Suppressor macrophage (primary cell): ENCODE measurements at regions not wholly inside any gene's neighbourhood (a gene's known extent, or its start where the extent isn't known, plus 50 kb on each side); places are given as distances from the start of the nearest gene placed in this dataset.
"Not testable (repeated sequence)": the region's sequence is repeated elsewhere in the genome, so short reads cannot be mapped to it uniquely, and the experiment has no call there.

Experiments used
- DNase-seq, 4 experiments: peaks; one replicate each; pipeline ENCODE4 v3.0.0-alpha.2; 2020 to 2022

- no peak for DNase-seq
Observed at GRCh38 chr2:11996618-11997017, 250.2 kb downstream of the LPIN1 start.

GRCh38 chr2:11997142-11997541 is 250.7 kb downstream of the LPIN1 start:
- no peak for DNase-seq

GRCh38 chr2:11998218-11998617 is 251.8 kb downstream of the LPIN1 start:
- DNase-seq: no peak

- no peak for DNase-seq
Observed at GRCh38 chr2:11998626-11999378, 252.4 kb downstream of the LPIN1 start.

- DNase-seq: no peak
Observed at GRCh38 chr2:12001621-12002020, 255.2 kb downstream of the LPIN1 start.

- no peak for DNase-seq
Observed at GRCh38 chr2:12002215-12002614, 255.8 kb downstream of the LPIN1 start.

- no peak for DNase-seq
Observed at GRCh38 chr2:12004713-12005112, 258.3 kb downstream of the LPIN1 start.

- DNase-seq: no peak
Observed at GRCh38 chr2:12005886-12006681, 259.7 kb downstream of the LPIN1 start.

- DNase-seq: no peak
Observed at GRCh38 chr2:12006850-12007249, 260.4 kb downstream of the LPIN1 start.

- no peak for DNase-seq
Observed at GRCh38 chr2:12007282-12007681, 260.9 kb downstream of the LPIN1 start.

GRCh38 chr2:12008425-12009061 is 262.1 kb downstream of the LPIN1 start:
- peak in 2 of 4 experiments; percentile 39 to 48 for DNase-seq

GRCh38 chr2:12009323-12009905 is 263.0 kb downstream of the LPIN1 start:
- no peak for DNase-seq

GRCh38 chr2:12010059-12010458 is 263.6 kb downstream of the LPIN1 start:
- DNase-seq: no peak

- DNase-seq: no peak
Observed at GRCh38 chr2:12010779-12011178, 264.3 kb downstream of the LPIN1 start.

- DNase-seq: peak; percentile 55 to 76 (median 70)
Observed at GRCh38 chr2:12014088-12014960, 267.9 kb downstream of the LPIN1 start.

- DNase-seq: no peak
Observed at GRCh38 chr2:12017499-12018157, 271.2 kb downstream of the LPIN1 start.

- DNase-seq: peak in 2 of 4 experiments; percentile 9 to 19
Observed at GRCh38 chr2:12018726-12019125, 272.3 kb downstream of the LPIN1 start.

- no peak for DNase-seq
Observed at GRCh38 chr2:12020833-12021469, 274.5 kb downstream of the LPIN1 start.

GRCh38 chr2:12024197-12024907 is 277.9 kb downstream of the LPIN1 start:
- DNase-seq: not testable (repeated sequence)

GRCh38 chr2:12027136-12027535 is 280.7 kb downstream of the LPIN1 start:
- DNase-seq: no peak
